AG04450 (cell line): ENCODE measurements at regions not wholly inside any gene's neighbourhood (a gene's known extent, or its start where the extent isn't known, plus 50 kb on each side); places are given as distances from the start of the nearest gene placed in this dataset.

Experiments
- CTCF ChIA-PET: fragments of 300-600, 350-600 bp; formaldehyde crosslinking; extraction: SDS; loops from one replicate; lab custom pipeline; 2022; ENCODE audit warnings: antibody characterized with exemption, inconsistent platforms; lab: Charles Lee
- POLR2A ChIA-PET: fragments of 350-600 bp; formaldehyde crosslinking; extraction: SDS; loops from one replicate; lab custom pipeline; 2021; ENCODE audit warnings: antibody characterized with exemption, inconsistent platforms; lab: Yijun Ruan, JAX
- DNase-seq: peaks from one replicate; pipeline ENCODE4 v3.0.0-alpha.2; 2011; ENCODE audit warnings: low read depth, low spot score
- H3K27ac ChIP-seq: one replicate; pipeline ENCODE4 v1.5.1; 2012; ENCODE audit warnings: low read depth, low read length, control low read depth
- H3K27me3 ChIP-seq: one replicate; pipeline ENCODE4 v1.6.0; 2012; ENCODE audit warnings: low read length; ENCODE audit not compliant: control insufficient read depth, insufficient read depth
- H3K4me3 ChIP-seq: 2 replicates; pipeline ENCODE4 v1.5.1; 2011; ENCODE audit warnings: mild to moderate bottlenecking, low read depth, low read length, control low read depth
- H3K9me3 ChIP-seq: 2 replicates; pipeline ENCODE4 v1.5.1; 2012; ENCODE audit warnings: low read length; ENCODE audit not compliant: control insufficient read depth, insufficient read depth
- CTCF ChIP-seq: IDR thresholded peaks from 2 replicates; pipeline ENCODE4 v1.5.1; 2011; ENCODE audit warnings: low read depth, low read length, control low read depth, inconsistent platforms

DNA sequence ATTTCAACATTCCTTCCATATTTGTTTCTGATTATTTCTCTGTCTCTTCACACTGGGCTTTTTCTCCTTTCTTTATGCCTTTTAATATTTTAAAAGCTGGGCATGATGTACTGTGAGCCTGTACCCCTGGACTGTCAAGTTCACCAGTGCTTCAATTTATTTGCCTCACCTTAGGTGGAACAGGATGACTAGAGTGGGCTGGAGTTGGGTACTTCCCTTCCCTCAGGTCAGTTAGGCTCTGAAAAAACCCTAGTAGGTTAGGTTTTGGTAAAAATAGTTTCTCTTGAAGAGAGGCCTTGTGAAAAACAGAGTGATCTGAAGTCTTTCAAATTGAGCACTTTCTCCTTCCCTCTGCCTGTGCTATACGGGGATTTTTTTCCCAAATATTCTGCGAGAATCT is 163.0 kb upstream of the LYPLAL1 start:
- Histone ChIP-seq H3K9me3 (no peaks in the 10 kb centered on the region), H3K27me3 (no peaks in the 10 kb centered on the region), H3K27ac (no peak overlapping the region), H3K4me3 (no peak overlapping the region)
- DNase-seq: no peak
- ChIA-PET POLR2A (no interaction called here), CTCF (interaction anchor here (0.6 to 1.4 kb wide), 2 partner anchors 22 to 35 kb away, joined by 3 read pairs; no protein-coding TSS in a partner anchor)
- no peak for TF ChIP-seq CTCF

DNA sequence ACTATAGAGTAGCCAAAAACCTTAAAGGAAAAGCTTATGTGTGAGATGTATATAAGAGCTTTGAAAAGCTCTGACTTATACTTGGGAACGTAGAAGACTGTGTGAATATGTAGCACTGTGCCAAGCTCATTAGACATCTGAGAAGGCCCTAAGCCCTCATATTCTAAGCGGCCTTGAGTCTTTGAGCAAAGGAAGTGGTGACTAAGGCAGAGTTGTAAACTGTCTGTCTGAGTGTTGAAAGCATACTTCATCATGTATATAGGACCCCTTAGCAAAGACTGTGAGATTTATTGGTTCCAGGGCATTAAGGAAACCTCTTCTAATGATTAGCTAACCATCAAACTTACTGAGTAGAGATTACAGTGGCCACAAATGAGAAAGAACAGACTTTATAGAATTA is 153.3 kb upstream of the LYPLAL1 start:
- no peak for TF ChIP-seq CTCF
- H3K4me3 ChIP-seq: no peak overlapping the region
- H3K27ac ChIP-seq: no peak overlapping the region
- DNase-seq: no peak
- no peaks in the 10 kb centered on the region for H3K27me3 ChIP-seq
- no peaks in the 10 kb centered on the region for H3K9me3 ChIP-seq
- ChIA-PET POLR2A (no interaction called here), CTCF (no interaction called here)

- Histone ChIP-seq H3K4me3 (no peak overlapping the region), H3K27ac (no peak overlapping the region), H3K9me3 (no peaks in the 10 kb centered on the region), H3K27me3 (no peaks in the 10 kb centered on the region)
- TF ChIP-seq CTCF: no peak
- ChIA-PET POLR2A (no interaction called here), CTCF (no interaction called here)
- no peak for DNase-seq
Observed at GRCh38 chr1:219020846-219021245, 152.8 kb upstream of the LYPLAL1 start.

DNA sequence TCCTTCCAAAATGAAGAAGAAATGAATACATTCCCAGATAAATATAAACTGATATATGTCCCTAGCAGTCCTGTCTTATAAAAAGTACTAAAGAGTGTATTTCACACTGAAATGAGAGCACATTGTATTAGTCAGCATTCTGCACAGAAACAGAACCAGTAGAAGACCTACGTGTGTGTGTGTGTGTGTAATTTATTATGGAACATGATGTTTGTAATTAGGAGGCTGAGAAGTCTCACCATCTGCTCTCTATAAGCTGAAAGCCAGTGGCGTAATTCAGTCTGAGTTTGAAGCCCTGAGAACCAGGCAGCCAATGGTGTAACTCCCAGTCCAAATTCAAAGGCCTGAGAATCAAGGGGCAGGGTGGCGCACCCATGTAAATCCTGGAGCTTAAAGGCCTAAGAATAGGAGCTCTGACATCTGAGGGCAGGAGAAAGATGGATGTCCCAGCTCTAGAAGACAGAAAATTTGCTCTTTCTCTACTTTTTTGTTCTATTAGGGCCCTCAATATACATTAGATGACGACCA is 146.5 kb upstream of the LYPLAL1 start:
- ChIA-PET POLR2A (no interaction called here), CTCF (interaction anchor here (0.6 to 0.7 kb wide), 2 partner anchors 176 to 688 kb away, joined by 4 to 5 read pairs; no protein-coding TSS in a partner anchor)
- DNase-seq: no peak

GRCh38 chr1:219031809-219032208 is 141.9 kb upstream of the LYPLAL1 start:
- Histone ChIP-seq H3K4me3 (no peak overlapping the region), H3K27ac (no peak overlapping the region), H3K27me3 (no peaks in the 10 kb centered on the region), H3K9me3 (no peaks in the 10 kb centered on the region)
- no peak for TF ChIP-seq CTCF
- ChIA-PET CTCF (interaction anchor here (1.3 to 1.4 kb wide), 2 partner anchors 22 to 35 kb away, joined by 3 read pairs; no protein-coding TSS in a partner anchor), POLR2A (no interaction called here)
- no peak for DNase-seq

More for the DNA sequence above, 146.5 kb upstream of the LYPLAL1 start:
- Histone ChIP-seq H3K27me3 (no peaks in the 10 kb centered on the region), H3K4me3 (no peak overlapping the region), H3K9me3 (no peaks in the 10 kb centered on the region), H3K27ac (no peak overlapping the region)
- TF ChIP-seq CTCF: no peak
